Central memory CD8-positive, alpha-beta T cell (primary cell): ENCODE measurements at regions not wholly inside any gene's neighbourhood (a gene's known extent, or its start where the extent isn't known, plus 50 kb on each side); places are given as distances from the start of the nearest gene placed in this dataset.
A peak's percentile ranks its signal among the peaks of the same experiment; 100 is the strongest.

Source experiments
- ATAC-seq: fragments of 150-1000 bp; cut with Tn5 transposase; replicated peaks from 2 replicates; pipeline ENCODE4 v1.10.0; 2022; ENCODE audit warnings: mild to moderate bottlenecking, moderate FRiP score, moderate number of reproducible peaks; ENCODE audit not compliant: poor library complexity, severe bottlenecking; ENCODE audit errors: extremely low read depth
- DNase-seq, 2 donors: peaks; one replicate each; pipeline ENCODE4 v3.0.0; 2021; ENCODE audit warnings: low spot score in 2 of 2
- H3K27ac Mint-ChIP-seq: one replicate; pipeline ENCODE4 v1.8.0; 2022; ENCODE audit warnings: low read depth, mild to moderate bottlenecking, moderate library complexity, mixed read lengths
- H3K27me3 Mint-ChIP-seq: one replicate; pipeline ENCODE4 v1.8.0; 2022; ENCODE audit warnings: mixed read lengths
- H3K36me3 Mint-ChIP-seq: one replicate; pipeline ENCODE4 v1.8.0; 2022; ENCODE audit warnings: mild to moderate bottlenecking, moderate library complexity, mixed read lengths; ENCODE audit not compliant: insufficient read depth
- H3K4me1 Mint-ChIP-seq: one replicate; pipeline ENCODE4 v1.8.0; 2022; ENCODE audit warnings: mixed read lengths
- H3K4me3 Mint-ChIP-seq: one replicate; pipeline ENCODE4 v1.8.0; 2022; ENCODE audit warnings: mild to moderate bottlenecking, moderate library complexity, mixed read lengths
- H3K9me3 Mint-ChIP-seq: one replicate; pipeline ENCODE4 v1.8.0; 2022; ENCODE audit warnings: mixed read lengths

DNA sequence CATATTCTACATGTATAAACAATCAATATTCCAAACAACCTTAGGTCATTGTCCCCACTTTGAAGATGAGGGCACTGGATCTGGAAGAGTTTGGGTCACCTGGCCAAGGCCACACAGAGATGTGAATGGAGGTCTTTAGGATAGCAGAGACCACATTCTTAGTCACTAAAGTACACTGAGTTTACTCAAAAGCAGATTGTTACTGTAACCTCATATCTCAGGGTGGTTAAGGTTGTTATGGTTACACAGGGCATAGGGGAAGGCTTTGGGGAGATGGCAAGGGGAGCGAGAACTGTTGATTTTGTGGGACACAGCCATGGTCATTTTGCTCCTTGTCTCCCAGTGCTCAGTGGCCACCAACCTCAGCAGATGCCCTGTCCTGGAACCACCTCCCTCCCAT, 109.4 kb downstream of the GATA6 start:
- Mint-ChIP-seq H3K27ac (peak overlapping the region; percentile 73), H3K9me3 (peaks cover 8% of the 10 kb centered on the region), H3K4me1 (peaks cover 35% of the 10 kb centered on the region), H3K36me3 (peaks cover 11% of the 10 kb centered on the region), H3K4me3 (no peak overlapping the region), H3K27me3 (peaks cover 9% of the 10 kb centered on the region)
- ATAC-seq, result no peak
- DNase-seq, result no peak

GRCh38 chr18:22277758-22278157, 108.4 kb downstream of the GATA6 start:
- DNase-seq (no peak), ATAC-seq (no peak)
- H3K27ac Mint-ChIP-seq, result no peak overlapping the region
- H3K9me3 Mint-ChIP-seq, result peaks cover 8% of the 10 kb centered on the region
- H3K4me1 Mint-ChIP-seq, result peaks cover 31% of the 10 kb centered on the region
- peaks cover 13% of the 10 kb centered on the region for H3K36me3 Mint-ChIP-seq
- no peak overlapping the region for H3K4me3 Mint-ChIP-seq
- peaks cover 9% of the 10 kb centered on the region for H3K27me3 Mint-ChIP-seq

DNA sequence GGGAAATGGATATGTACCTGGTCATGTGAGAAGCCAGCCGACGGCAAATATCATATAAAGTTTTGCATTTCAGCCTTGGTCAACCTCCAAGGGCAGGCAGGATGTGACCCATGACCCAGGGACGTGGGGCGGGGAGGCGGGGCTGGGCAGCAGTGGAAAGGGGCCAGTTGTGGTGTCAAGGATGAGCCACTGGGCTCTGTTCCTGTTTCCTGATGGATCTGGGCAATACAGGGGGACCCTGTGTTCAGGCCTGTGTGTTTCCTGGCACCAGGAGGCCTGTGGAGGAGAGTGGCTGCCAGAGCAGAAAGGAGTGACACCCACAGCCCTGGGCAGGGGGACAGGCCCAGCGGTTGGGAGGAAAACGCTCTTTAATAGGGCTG, 106.9 kb downstream of the GATA6 start:
- H3K4me1 Mint-ChIP-seq, result peaks cover 21% of the 10 kb centered on the region
- H3K9me3 Mint-ChIP-seq, result peaks cover 8% of the 10 kb centered on the region
- ATAC-seq (no peak), DNase-seq (no peak)
- peaks cover 16% of the 10 kb centered on the region for H3K27me3 Mint-ChIP-seq
- peaks cover 5% of the 10 kb centered on the region for H3K36me3 Mint-ChIP-seq
- H3K27ac Mint-ChIP-seq, result no peak overlapping the region
- H3K4me3 Mint-ChIP-seq, result no peak overlapping the region

GRCh38 chr18:22275706-22276333, 106.4 kb downstream of the GATA6 start:
- H3K27ac Mint-ChIP-seq, result no peak overlapping the region
- ATAC-seq (no peak), DNase-seq (no peak)
- peaks cover 21% of the 10 kb centered on the region for H3K4me1 Mint-ChIP-seq
- peaks cover 8% of the 10 kb centered on the region for H3K9me3 Mint-ChIP-seq
- H3K4me3 Mint-ChIP-seq, result no peak overlapping the region
- H3K36me3 Mint-ChIP-seq, result peaks cover 5% of the 10 kb centered on the region
- peaks cover 21% of the 10 kb centered on the region for H3K27me3 Mint-ChIP-seq

DNA sequence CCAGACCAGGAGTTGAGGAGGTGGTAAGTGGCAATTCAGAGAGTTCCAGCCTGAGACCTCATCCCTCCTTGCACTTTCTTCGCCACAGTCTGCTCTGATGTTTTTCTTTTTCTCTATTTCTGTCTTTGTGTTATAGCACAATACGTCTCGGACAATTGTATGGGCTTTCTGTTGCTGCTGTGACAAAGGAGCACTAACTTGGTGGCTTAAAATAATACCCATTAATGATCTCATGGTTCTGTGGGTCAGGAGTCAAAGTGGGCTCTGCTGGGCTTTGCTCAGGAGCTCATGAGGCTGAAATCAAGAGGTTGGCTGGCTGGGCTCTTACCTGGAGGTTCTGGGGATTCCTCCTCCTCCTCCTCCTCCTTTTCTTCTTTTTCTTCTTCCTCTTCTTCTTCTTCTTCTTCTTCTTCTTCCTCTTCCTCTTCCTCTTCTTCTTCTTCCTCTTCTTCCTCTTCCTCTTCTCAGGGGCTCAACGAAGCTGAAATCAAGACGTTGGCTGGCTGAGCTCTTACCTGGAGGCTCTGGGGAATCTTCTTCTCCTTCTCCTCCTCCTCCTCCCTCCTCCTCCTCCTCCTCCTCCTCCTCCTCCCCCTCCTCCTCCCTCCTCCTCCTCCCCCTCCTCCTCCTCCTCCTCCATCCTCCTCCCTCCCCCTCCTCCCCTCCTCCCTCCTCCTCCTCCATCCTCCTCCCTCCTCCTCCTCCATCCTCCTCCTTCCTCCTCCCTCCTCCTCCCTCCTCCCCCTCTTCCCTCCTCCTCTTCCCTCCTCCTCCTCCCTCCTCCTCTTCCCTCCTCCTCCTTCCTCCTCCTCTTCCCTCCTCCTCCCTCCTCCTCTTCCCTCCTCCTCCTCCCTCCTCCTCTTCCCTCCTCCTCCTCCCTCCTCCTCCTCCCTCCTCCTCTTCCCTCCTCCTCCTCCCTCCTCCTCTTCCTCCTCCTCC, 104.0 kb downstream of the GATA6 start:
- ATAC-seq (no peak), DNase-seq (no peak)
- Mint-ChIP-seq H3K4me3 (no peak overlapping the region), H3K9me3 (peaks cover 8% of the 10 kb centered on the region), H3K27ac (peak overlapping the region; percentile 86), H3K27me3 (peaks cover 28% of the 10 kb centered on the region), H3K4me1 (peaks cover 15% of the 10 kb centered on the region), H3K36me3 (peaks cover 3% of the 10 kb centered on the region)

DNA sequence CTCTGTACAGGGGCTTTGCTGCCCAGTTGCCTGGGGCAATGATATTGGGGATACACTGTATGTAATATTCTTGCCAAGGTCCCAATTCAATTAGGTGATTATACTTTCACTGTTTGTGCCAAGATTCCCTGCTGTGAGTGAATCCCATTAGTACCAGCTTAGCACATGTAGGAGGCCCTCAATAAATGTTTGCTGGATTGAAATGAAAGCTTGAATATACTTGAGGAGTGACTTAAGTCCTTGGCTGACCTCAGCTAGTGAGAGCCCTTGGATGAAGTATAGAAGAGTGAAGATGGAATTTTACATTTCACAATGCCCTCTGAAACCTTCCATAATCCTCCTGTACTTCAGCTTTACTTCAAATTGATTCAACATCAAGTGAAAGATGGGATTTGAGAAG, 102.9 kb downstream of the GATA6 start:
- peaks cover 23% of the 10 kb centered on the region for H3K4me1 Mint-ChIP-seq
- no peak overlapping the region for H3K4me3 Mint-ChIP-seq
- H3K36me3 Mint-ChIP-seq, result peaks cover 3% of the 10 kb centered on the region
- H3K27me3 Mint-ChIP-seq, result peaks cover 28% of the 10 kb centered on the region
- H3K9me3 Mint-ChIP-seq, result peaks cover 8% of the 10 kb centered on the region
- ATAC-seq, result no peak
- DNase-seq, result no peak
- no peak overlapping the region for H3K27ac Mint-ChIP-seq

DNA sequence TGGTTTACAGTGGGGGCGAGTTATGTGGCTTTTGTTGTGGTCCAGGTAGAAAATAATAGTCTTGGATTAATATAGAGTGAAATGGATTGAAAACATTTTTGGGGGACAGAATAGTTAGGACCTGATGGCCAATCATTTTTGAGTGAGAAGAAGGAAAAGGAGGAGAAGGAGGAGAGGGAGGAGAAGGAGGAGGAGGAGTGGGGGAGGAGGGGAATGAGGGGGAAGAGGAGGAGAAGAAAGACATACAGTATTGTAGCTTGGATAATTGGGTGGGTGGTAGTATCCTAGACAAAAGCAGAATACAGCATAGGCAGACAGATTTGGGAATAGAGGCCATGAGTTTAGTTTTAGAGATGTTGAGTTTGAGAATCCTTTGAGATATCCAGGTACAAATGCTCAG, 101.6 kb downstream of the GATA6 start:
- Mint-ChIP-seq H3K27ac (no peak overlapping the region), H3K4me3 (no peak overlapping the region), H3K36me3 (peaks cover 3% of the 10 kb centered on the region), H3K27me3 (peaks cover 28% of the 10 kb centered on the region), H3K4me1 (peaks cover 23% of the 10 kb centered on the region), H3K9me3 (peaks cover 8% of the 10 kb centered on the region)
- no peak for ATAC-seq
- DNase-seq, result no peak

DNA sequence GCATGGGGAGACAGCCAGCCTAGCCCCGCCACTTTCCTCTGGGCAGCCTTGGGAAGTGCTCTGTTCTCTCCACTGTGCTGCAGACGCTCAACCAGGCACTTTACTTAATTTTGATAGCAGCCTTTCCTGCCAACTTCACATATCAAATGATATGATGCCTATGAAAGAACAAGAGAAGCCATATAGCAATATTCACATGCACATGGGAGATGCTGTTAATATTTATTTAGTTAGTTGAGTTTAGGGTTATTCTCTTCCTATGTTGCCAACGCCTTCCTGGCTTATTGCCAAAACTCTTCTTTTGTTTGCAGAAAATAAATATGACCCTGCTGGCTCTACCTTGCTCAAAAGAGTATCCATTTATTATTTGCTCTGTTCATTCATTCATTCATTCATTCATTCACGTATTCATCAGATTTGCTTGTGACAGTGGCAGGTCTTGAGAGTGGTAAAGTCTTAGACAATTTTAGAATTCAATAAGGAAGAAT, 99.3 kb downstream of the GATA6 start:
- ATAC-seq, result no peak
- Mint-ChIP-seq H3K27ac (no peak overlapping the region), H3K4me3 (no peak overlapping the region)

GRCh38 chr18:22267697-22268096, 98.3 kb downstream of the GATA6 start:
- no peak for ATAC-seq
- no peak overlapping the region for H3K4me3 Mint-ChIP-seq
- no peak for DNase-seq

More for the DNA sequence above, 99.3 kb downstream of the GATA6 start:
- no peak for DNase-seq
- Mint-ChIP-seq H3K4me1 (peaks cover 27% of the 10 kb centered on the region), H3K27me3 (peaks cover 18% of the 10 kb centered on the region), H3K36me3 (peaks cover 2% of the 10 kb centered on the region), H3K9me3 (no peaks in the 10 kb centered on the region)

GRCh38 chr18:22267225-22267624, 97.8 kb downstream of the GATA6 start:
- H3K27ac Mint-ChIP-seq, result no peak overlapping the region
- H3K4me3 Mint-ChIP-seq, result no peak overlapping the region
- DNase-seq (no peak), ATAC-seq (no peak)
- H3K36me3 Mint-ChIP-seq, result peaks cover 2% of the 10 kb centered on the region
- H3K4me1 Mint-ChIP-seq, result peaks cover 41% of the 10 kb centered on the region
- peaks cover 18% of the 10 kb centered on the region for H3K27me3 Mint-ChIP-seq
- H3K9me3 Mint-ChIP-seq, result no peaks in the 10 kb centered on the region

More at GRCh38 chr18:22267697-22268096, 98.3 kb downstream of the GATA6 start:
- Mint-ChIP-seq H3K27ac (no peak overlapping the region), H3K4me1 (peaks cover 37% of the 10 kb centered on the region), H3K9me3 (no peaks in the 10 kb centered on the region), H3K36me3 (peaks cover 2% of the 10 kb centered on the region), H3K27me3 (peaks cover 18% of the 10 kb centered on the region)

DNA sequence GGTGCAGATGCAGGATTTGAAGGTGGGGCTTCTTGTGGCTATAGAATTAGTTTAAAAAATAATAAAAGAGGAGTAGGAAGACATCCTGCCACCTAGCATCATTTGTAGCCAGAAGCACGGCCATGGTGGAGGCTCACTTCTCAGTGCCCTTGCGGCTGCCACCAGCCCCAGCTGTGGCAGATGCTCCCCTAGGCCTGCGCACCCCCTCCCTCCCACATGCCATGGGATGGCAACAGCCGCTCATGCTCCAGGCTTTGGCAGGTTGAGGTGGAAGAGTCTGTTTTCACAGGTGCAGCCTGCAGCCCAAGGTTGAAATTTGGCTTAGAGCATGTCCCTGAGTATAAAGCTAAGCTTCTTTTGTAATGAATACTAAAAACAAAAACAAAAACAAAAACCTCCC, 96.4 kb downstream of the GATA6 start:
- H3K36me3 Mint-ChIP-seq, result peaks cover 2% of the 10 kb centered on the region
- H3K4me1 Mint-ChIP-seq, result peaks cover 42% of the 10 kb centered on the region
- ATAC-seq (no peak), DNase-seq (no peak)
- no peak overlapping the region for H3K27ac Mint-ChIP-seq
- H3K4me3 Mint-ChIP-seq, result no peak overlapping the region
- H3K9me3 Mint-ChIP-seq, result no peaks in the 10 kb centered on the region
- peaks cover 7% of the 10 kb centered on the region for H3K27me3 Mint-ChIP-seq

DNA sequence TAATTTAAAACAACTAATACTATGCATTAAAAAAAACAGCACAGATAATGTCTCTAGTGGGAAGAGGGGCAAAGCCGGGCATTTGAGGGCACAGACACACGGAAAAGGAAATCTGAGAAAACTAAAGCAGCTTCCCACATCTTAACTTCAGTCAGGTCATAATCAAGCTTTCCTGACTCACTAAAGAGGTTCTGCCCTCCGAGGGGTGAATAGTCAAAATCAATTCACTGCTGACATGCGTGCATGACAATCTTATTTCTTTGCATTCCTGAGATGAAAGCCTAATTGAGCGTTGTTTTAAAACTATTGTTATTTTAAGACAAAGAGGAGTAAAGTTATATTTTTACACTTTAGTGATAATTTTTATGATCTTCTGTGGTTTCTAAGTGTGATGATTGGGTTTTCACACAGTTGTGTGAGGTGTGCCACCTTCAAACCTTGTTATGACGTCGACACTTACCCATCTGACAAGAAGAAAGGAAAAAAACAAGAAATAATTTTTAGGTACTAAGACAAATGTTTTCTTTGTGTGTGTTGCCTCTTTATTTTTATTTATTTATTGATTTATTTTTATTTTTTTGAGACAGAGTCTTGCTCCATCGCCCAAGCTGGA, 90.9 kb downstream of the GATA6 start:
- peak overlapping the region; percentile 36 for H3K4me3 Mint-ChIP-seq
- peak in 1 of 2 donors; percentile 48 for DNase-seq
- no peaks in the 10 kb centered on the region for H3K9me3 Mint-ChIP-seq
- peak overlapping the region; percentile 70 for H3K27ac Mint-ChIP-seq
- ATAC-seq, result peak; percentile 92
- peaks cover 6% of the 10 kb centered on the region for H3K36me3 Mint-ChIP-seq
- no peaks in the 10 kb centered on the region for H3K27me3 Mint-ChIP-seq
- H3K4me1 Mint-ChIP-seq, result peaks cover 56% of the 10 kb centered on the region
